Caco-2 (cell line): ENCODE measurements at regions not wholly inside any gene's neighbourhood (a gene's known extent, or its start where the extent isn't known, plus 50 kb on each side); places are given as distances from the start of the nearest gene placed in this dataset.

Source experiments
- BruUV-seq: library from RNA; stranded (reverse); fragments of 400-500 nt; replicated peaks from 2 replicates; lab custom pipeline; 2021; lab: Mats Ljungman, UMichigan
- CTCF ChIA-PET: fragments of 300-600 bp; sonication (Branson Sonifier 250); formaldehyde crosslinking; loops from one replicate; lab custom pipeline; 2022; ENCODE audit warnings: antibody characterized with exemption; lab: Charles Lee
- POLR2A ChIA-PET: fragments of 300-600 bp; sonication (Branson Sonifier 250); formaldehyde crosslinking; loops from one replicate; lab custom pipeline; 2022; ENCODE audit warnings: antibody characterized with exemption; lab: Charles Lee
- DNase-seq, 2 experiments: peaks; one replicate each; pipeline versions ENCODE4 v3.0.0 to v3.0.0-alpha.2; 2020 to 2022
- H3K27me3 ChIP-seq: replicated peaks from 2 replicates; pipeline ENCODE4 v1.6.0; 2011; ENCODE audit warnings: low read length; ENCODE audit not compliant: control insufficient read depth, insufficient read depth
- H3K36me3 ChIP-seq: 2 replicates; pipeline ENCODE4 v1.5.1; 2011; ENCODE audit warnings: low read length; ENCODE audit not compliant: control insufficient read depth, insufficient read depth
- H3K4me1 ChIP-seq: fragments of 250-450 bp; sonication (Bioruptor Pico); 2 replicates; pipeline ENCODE4 v1.5.1; 2020; ENCODE audit warnings: mild to moderate bottlenecking
- H3K4me3 ChIP-seq: 2 replicates; pipeline ENCODE4 v1.5.1; 2011; ENCODE audit warnings: low read depth, mild to moderate bottlenecking, control low read depth, low read length
- H3K9me3 ChIP-seq: fragments of 250-450 bp; sonication (Bioruptor Pico); 2 replicates; pipeline ENCODE4 v1.5.1; 2020; ENCODE audit warnings: mild to moderate bottlenecking, moderate library complexity
- H3K27ac Mint-ChIP-seq: one replicate; pipeline ENCODE4 v1.8.0; 2022; ENCODE audit warnings: mixed read lengths; ENCODE audit not compliant: unreplicated experiment
- H3K27me3 Mint-ChIP-seq: one replicate; pipeline ENCODE4 v1.8.0; 2022; ENCODE audit warnings: mixed read lengths; ENCODE audit not compliant: insufficient read depth, unreplicated experiment
- H3K36me3 Mint-ChIP-seq: one replicate; pipeline ENCODE4 v1.8.0; 2022; ENCODE audit warnings: mild to moderate bottlenecking, mixed read lengths; ENCODE audit not compliant: insufficient read depth, unreplicated experiment
- H3K4me1 Mint-ChIP-seq: one replicate; pipeline ENCODE4 v1.8.0; 2022; ENCODE audit warnings: low read depth, mixed read lengths; ENCODE audit not compliant: unreplicated experiment
- H3K4me3 Mint-ChIP-seq: one replicate; pipeline ENCODE4 v1.8.0; 2022; ENCODE audit warnings: mild to moderate bottlenecking, moderate library complexity, mixed read lengths; ENCODE audit not compliant: unreplicated experiment
- H3K9me3 Mint-ChIP-seq: one replicate; pipeline ENCODE4 v1.8.0; 2022; ENCODE audit warnings: mixed read lengths; ENCODE audit not compliant: unreplicated experiment
- CTCF ChIP-seq, 2 experiments: fragments of 200-600 bp in 1 of 2; IDR thresholded peaks; 1 replicate in 1 of 2; 2 replicates in 1 of 2; pipeline versions ENCODE4 v1.5.1 to v1.8.0; 2011 to 2022; ENCODE audit warnings: antibody characterized with exemption in 1 of 2, control low read depth in 1 of 2, inconsistent platforms in 1 of 2, low read depth in 1 of 2, low read length in 1 of 2, mild to moderate bottlenecking in 1 of 2, moderate library complexity in 1 of 2; ENCODE audit not compliant: insufficient read depth in 1 of 2, severe bottlenecking in 1 of 2, unreplicated experiment in 1 of 2
- intact Hi-C: fragments of 100-400 bp; cut with micrococcal nuclease; formaldehyde crosslinking; loops from one replicate; pipeline ENCODE4 v1.10.0; 2022; ENCODE audit not compliant: unreplicated experiment

DNA sequence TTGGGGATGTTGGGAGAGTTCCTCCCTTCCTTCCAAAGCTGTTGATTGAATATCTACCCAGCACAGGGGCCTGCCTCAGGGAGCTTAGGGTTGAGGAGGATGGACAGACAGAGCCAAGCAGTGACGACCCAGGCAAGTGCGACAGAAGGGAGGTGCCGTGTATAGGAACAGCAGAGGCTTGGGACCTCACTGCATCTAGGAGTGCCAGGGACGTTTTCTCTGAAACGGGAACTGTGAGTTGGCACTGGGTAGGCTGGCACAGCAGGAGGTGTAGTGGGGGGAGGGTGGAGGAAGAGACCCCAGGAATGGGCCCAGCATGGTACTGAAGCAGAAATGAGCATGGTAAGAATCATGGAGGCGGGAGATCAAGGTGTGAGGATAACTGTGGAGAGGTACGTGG, 55.3 kb upstream of the MGMT start:
- POLR2A ChIA-PET, result no interaction called here

GRCh38 chr10:129413024-129413423, 54.0 kb upstream of the MGMT start:
- intact Hi-C loops, result no loop called here
- no peaks in the 10 kb centered on the region for H3K4me1 Mint-ChIP-seq
- no peaks in the 10 kb centered on the region for H3K27me3 ChIP-seq

More for the DNA sequence above, 55.3 kb upstream of the MGMT start:
- CTCF ChIA-PET, result no interaction called here
- DNase-seq, result no peak
- no peak overlapping the region for H3K4me3 ChIP-seq
- H3K4me1 ChIP-seq, result no peaks in the 10 kb centered on the region
- Mint-ChIP-seq H3K36me3 (no peaks in the 10 kb centered on the region), H3K27ac (no peak overlapping the region), H3K4me1 (no peaks in the 10 kb centered on the region), H3K27me3 (no peaks in the 10 kb centered on the region), H3K9me3 (no peaks in the 10 kb centered on the region), H3K4me3 (no peak overlapping the region)
- H3K27me3 ChIP-seq, result no peaks in the 10 kb centered on the region
- no peaks in the 10 kb centered on the region for H3K36me3 ChIP-seq
- no peak for TF ChIP-seq CTCF (IDR thresholded peaks at IDR 0.05; ENCODE audit: insufficient read depth in 1 of 2, low read depth in 1 of 2, low read length in 1 of 2, severe bottlenecking in 1 of 2, unreplicated experiment in 1 of 2)
- BruUV-seq, result no TSS peak
- intact Hi-C loops, result no loop called here
- no peaks in the 10 kb centered on the region for H3K9me3 ChIP-seq

DNA sequence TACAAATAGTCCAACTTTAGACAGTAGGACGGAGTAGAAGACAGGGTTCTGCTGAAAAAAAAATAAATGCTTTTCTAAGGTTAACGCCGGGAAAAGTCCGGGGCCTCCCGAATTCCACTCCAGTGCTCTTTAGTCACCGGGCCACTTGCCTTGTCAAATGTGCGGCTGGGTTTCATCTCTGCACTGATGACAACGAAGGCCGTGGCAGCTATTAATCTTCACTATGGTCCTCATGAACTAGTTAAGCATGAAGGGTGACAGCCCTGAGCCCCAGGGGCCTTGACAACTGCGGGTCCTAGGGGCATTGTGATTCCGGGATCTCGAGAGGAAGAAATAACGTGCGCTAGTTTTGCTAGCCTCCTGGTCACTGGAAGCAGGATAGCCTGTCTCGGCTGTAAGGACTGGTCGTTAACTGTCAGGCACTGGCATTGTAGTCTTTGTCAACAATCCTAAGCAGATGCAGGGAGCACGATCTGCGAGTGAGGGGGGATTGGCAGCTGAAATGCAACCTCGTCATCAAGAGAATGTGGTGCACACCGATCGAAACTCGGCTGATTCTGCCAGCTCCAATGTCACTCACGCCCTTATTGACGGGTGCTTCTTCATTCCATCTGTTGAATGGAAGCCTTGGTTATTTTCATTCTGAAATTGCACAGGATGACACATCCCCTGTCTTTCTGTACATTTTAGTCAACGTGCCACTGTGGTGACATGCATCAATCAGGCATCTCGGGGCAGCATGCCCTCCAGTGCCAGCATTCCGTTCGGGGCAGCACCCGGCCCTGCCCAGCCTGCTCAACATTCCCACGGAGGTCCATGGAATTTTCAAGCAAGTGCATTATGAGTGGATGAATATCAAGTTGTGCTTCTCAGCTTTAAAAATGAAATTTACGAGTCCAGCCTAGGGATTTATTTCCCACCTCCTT, 51.6 kb upstream of the MGMT start:
- no peaks in the 10 kb centered on the region for H3K36me3 Mint-ChIP-seq
- H3K4me1 Mint-ChIP-seq, result no peaks in the 10 kb centered on the region
- ChIA-PET CTCF (no interaction called here), POLR2A (no interaction called here)
- H3K27me3 ChIP-seq, result no peaks in the 10 kb centered on the region
- no peaks in the 10 kb centered on the region for H3K36me3 ChIP-seq
- BruUV-seq, result no TSS peak
- H3K4me1 ChIP-seq, result no peaks in the 10 kb centered on the region
- TF ChIP-seq CTCF (IDR thresholded peaks at IDR 0.05; ENCODE audit: insufficient read depth in 1 of 2, low read depth in 1 of 2, low read length in 1 of 2, severe bottlenecking in 1 of 2, unreplicated experiment in 1 of 2), result no peak
- intact Hi-C loops, result no loop called here
- H3K9me3 ChIP-seq, result no peaks in the 10 kb centered on the region
- DNase-seq, result no peak
- H3K27me3 Mint-ChIP-seq, result no peaks in the 10 kb centered on the region
- no peak overlapping the region for H3K4me3 ChIP-seq
- no peak overlapping the region for H3K27ac Mint-ChIP-seq
- no peak overlapping the region for H3K4me3 Mint-ChIP-seq
- no peaks in the 10 kb centered on the region for H3K9me3 Mint-ChIP-seq

More at GRCh38 chr10:129413024-129413423, 54.0 kb upstream of the MGMT start:
- H3K9me3 Mint-ChIP-seq, result no peaks in the 10 kb centered on the region
- ChIA-PET POLR2A (no interaction called here), CTCF (no interaction called here)
- Histone ChIP-seq H3K9me3 (no peaks in the 10 kb centered on the region), H3K36me3 (no peaks in the 10 kb centered on the region), H3K4me1 (no peaks in the 10 kb centered on the region), H3K4me3 (no peak overlapping the region)
- no peak for TF ChIP-seq CTCF (IDR thresholded peaks at IDR 0.05; ENCODE audit: insufficient read depth in 1 of 2, low read depth in 1 of 2, low read length in 1 of 2, severe bottlenecking in 1 of 2, unreplicated experiment in 1 of 2)
- no peaks in the 10 kb centered on the region for H3K36me3 Mint-ChIP-seq
- no peak overlapping the region for H3K27ac Mint-ChIP-seq
- H3K27me3 Mint-ChIP-seq, result no peaks in the 10 kb centered on the region
- no TSS peak for BruUV-seq
- no peak overlapping the region for H3K4me3 Mint-ChIP-seq
- no peak for DNase-seq
